ENCODE measurements at regions not wholly inside any gene's neighbourhood (a gene's known extent, or its start where the extent isn't known, plus 50 kb on each side); places are given as distances from the start of the nearest gene placed in this dataset.

DNA sequence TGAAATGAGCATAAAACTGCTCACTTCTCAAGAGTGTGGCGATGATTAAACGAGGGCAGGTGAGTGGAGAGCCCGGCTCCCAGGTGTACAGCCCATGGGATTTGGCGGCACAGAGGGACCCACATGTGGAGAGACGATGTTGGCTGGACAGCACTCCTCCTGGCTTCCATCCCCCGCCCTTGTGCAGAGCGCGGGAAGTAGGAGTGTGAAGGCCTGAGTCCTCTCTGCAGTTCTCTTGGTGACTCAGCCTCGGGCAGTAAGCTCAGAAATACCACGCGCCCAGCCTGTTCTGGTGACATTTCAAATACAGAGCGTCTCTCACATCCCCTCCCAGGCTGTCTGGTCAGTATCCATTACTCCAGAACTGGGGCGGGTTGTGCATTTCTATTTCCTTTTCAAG lies 94.2 kb upstream of the SRSF6 start:
- no peak for TF ChIP-seq POLR2A (IDR thresholded peaks at IDR 0.05)
- no peak for TF ChIP-seq CTCF (IDR thresholded peaks at IDR 0.05)
